Renal pelvis (tissue), 1 donor: ENCODE measurements at regions not wholly inside any gene's neighbourhood (a gene's known extent, or its start where the extent isn't known, plus 50 kb on each side); places are given as distances from the start of the nearest gene placed in this dataset.
"Not testable (repeated sequence)": the region's sequence is repeated elsewhere in the genome, so short reads cannot be mapped to it uniquely, and the experiment has no call there.

Experiments
- DNase-seq: peaks from one replicate; pipeline ENCODE4 v3.0.0-alpha.2; 2013

- DNase-seq, result no peak
These were observed 95.0 kb downstream of the FAM53A start for GRCh38 chr4:1589098-1589497.

- DNase-seq, result no peak
These were observed 95.8 kb downstream of the FAM53A start for GRCh38 chr4:1588306-1588705.

GRCh38 chr4:1584498-1584897 is 99.6 kb downstream of the FAM53A start:
- no peak for DNase-seq

- DNase-seq, result no peak
These were observed 100.3 kb downstream of the FAM53A start for GRCh38 chr4:1583859-1584258.

GRCh38 chr4:1583051-1583785 is 100.9 kb downstream of the FAM53A start:
- no peak for DNase-seq

- no peak for DNase-seq
These were observed 101.9 kb downstream of the FAM53A start for GRCh38 chr4:1582227-1582626.

- DNase-seq, result not testable (repeated sequence)
These were observed 102.8 kb downstream of the FAM53A start for GRCh38 chr4:1581164-1581894.

GRCh38 chr4:1580692-1581012 is 103.5 kb downstream of the FAM53A start:
- DNase-seq, result not testable (repeated sequence)

- no peak for DNase-seq
These were observed 104.0 kb downstream of the FAM53A start for GRCh38 chr4:1579901-1580691.

- no peak for DNase-seq
These were observed 104.9 kb downstream of the FAM53A start for GRCh38 chr4:1579001-1579900.

GRCh38 chr4:1578251-1578773 is 105.8 kb downstream of the FAM53A start:
- no peak for DNase-seq

GRCh38 chr4:1577822-1578217 is 106.3 kb downstream of the FAM53A start:
- DNase-seq, result no peak

GRCh38 chr4:1576961-1577821 is 106.9 kb downstream of the FAM53A start:
- no peak for DNase-seq

- no peak for DNase-seq
These were observed 107.7 kb downstream of the FAM53A start for GRCh38 chr4:1576304-1576960.

- DNase-seq, result no peak
These were observed 108.5 kb downstream of the FAM53A start for GRCh38 chr4:1575418-1576303.

GRCh38 chr4:1574601-1575417 is 109.3 kb downstream of the FAM53A start:
- no peak for DNase-seq

GRCh38 chr4:1573830-1574459 is 110.2 kb downstream of the FAM53A start:
- DNase-seq, result no peak
